ENCODE measurements at regions not wholly inside any gene's neighbourhood (a gene's known extent, or its start where the extent isn't known, plus 50 kb on each side); places are given as distances from the start of the nearest gene placed in this dataset.

DNA sequence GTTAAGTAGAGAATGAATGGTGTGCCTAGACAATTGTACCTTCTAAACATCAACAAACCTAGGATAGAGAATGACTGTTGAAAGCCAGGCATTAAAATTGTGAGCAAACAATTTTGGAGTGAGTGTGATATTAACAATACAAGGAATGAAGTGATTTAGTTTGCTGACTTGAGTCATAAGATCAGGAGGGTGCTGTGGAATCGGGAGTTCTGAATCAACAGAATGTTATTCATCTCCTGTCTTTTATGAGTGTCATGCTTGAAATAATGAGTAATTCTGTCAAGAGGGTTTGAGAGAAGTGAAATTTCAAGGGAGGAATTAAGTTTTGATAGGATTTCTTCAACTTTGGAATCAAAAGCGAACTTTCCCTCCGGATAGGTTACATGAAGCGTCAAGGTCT lies 214.4 kb upstream of the DSEL start:
- peak; percentile 72 for DNase-seq

DNA sequence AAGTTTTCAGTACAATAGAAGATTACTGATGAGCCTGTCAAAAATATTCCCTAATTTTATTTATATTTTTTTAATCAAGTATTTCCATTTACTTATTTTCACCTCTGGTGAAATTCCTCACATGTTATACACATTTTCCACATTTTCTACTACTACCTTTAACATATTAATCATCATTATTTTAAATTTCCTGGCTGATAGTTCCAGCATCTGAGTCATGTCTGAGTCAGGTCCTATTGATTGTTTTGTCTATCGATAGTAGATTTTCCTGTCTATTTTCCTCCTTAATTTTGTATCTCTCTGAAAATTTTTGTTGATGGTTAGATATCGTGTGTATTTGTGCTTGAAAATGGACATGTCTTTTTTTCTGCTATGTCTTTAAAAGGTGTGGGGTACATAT lies 211.8 kb upstream of the DSEL start:
- no peak for DNase-seq

DNA sequence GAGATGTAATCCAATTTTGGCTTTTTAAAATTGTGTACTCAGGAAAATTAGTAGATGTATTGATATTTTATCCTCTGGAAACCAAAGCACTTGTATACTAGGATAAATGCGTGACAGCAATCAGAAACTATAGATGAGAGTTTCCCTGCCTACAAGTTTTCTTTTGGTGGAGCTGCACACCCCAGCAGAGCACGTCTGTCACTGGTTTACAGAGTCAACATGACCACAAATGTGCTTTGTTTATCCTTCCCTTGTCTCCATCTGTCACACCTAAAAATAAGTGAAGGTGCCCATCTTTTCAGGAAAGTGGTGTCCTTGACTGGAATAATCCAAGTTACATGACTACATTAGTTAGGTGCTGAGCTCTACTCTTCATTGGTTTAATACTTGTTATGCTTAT lies 210.4 kb upstream of the DSEL start:
- DNase-seq, result no peak

- no peak for DNase-seq
These were observed 201.3 kb upstream of the DSEL start for GRCh38 chr18:67717800-67718199.

DNA sequence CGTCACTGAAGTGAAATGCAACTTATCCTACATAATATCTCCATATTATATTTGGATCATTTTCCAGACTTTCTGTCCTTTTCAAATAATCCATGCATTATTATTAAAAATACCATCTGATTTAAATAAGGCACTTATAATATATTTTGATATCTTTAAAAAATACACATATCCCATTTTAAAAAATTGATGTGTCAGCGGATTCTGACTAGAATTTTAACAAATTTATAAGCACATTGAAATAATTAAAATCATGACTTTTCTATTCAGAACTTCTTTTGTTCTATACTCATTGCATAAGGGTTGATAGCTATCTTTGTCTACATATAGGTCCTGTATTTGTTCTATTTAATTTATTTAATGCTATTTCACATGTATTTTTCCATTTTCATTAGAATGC lies 199.0 kb upstream of the DSEL start:
- no peak for DNase-seq

DNA sequence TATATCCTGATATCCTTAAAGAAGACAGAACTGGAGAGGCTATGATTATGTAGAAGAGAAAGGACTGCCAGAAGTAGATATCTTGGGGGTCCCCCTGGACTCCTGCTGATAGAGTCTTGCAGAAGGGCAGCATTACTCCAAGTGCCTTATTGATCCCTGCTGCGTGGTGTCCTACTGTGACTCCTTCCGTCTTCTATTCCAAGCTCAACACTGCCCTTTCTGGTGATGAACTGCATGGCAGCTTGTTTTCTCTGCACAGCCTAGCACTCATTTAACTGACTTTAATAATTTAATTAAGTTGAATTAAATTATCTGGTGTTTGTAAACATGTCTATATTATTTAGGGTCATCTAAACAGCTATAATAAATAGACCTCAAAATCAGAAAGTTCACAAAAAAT lies 194.1 kb upstream of the DSEL start:
- DNase-seq, result no peak

- peak; percentile 12 for DNase-seq
These were observed 189.2 kb upstream of the DSEL start for GRCh38 chr18:67705748-67706147.

DNA sequence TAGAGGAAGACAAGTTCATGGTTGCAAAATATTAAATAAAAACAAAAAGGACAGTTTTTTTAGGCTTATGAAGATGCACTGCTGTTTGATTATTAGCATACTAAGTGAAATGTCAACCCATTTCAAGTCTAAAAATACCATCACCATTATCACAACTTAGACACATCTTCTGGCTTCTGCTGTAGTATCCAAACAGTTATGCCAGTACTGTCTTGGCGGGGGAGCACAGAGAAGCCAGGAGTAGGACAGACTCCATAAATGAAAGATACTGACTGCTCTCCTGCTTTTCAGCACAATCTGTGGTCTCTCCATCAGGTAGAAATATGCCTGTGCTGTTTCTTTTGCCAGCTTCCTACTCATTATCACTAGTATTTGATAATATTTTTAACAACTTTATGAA lies 179.2 kb upstream of the DSEL start:
- DNase-seq, result no peak

DNA sequence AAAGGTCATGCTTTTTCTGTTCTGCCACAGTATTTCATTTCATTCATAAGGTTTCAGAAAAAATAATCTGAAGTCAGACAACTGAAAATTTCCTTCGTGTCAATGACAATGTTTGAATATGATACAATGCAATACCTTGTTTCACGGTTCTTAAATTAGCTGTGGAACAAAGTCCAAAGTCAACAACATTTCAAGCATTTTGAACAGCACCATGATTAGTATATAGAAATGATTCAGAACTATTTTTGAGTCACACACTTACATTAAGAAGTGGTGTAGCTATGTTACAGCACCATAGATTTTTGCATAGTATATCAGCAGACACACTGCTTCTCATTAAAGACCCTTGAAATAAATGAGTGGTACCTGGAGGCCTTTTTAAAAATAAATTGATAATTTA lies 178.3 kb upstream of the DSEL start:
- DNase-seq, result no peak

- DNase-seq, result no peak
These were observed 176.3 kb upstream of the DSEL start for GRCh38 chr18:67692811-67693210.

DNA sequence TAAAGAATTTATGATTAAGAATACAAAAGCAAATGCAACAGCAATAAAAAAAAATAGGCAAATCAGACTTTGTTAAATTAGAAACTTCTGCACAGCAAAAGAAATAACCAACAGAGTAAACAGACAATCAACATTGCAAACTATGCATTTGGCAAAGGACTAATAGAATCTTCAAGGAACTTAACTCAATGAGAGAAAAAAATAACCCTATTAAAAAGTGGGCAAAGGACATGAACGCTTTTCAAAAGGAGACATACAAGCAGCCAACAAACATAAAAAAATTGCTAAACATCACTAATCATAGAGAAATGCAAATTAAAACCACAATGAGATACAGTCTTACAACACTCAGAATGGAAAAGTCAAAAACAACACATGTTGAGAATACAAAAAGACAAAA lies 166.0 kb upstream of the DSEL start:
- no peak for DNase-seq

DNA sequence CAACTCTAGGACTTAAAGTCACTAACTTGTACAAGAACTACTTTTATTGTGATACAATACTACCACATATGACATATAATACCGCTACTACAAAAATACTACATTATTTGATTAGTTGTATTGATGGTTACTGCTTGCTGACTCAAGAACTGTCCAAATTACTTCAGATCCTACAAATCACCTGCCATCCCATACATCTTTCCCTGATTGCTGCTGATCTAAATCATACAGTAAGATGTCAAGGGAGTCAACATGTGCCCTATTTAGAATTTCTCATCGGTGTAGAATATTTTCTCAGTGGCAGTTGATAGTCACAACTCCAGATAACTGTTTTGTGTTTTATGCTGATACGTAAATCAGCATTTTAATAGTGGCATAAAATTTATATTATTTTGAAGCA lies 161.0 kb upstream of the DSEL start:
- no peak for DNase-seq

DNA sequence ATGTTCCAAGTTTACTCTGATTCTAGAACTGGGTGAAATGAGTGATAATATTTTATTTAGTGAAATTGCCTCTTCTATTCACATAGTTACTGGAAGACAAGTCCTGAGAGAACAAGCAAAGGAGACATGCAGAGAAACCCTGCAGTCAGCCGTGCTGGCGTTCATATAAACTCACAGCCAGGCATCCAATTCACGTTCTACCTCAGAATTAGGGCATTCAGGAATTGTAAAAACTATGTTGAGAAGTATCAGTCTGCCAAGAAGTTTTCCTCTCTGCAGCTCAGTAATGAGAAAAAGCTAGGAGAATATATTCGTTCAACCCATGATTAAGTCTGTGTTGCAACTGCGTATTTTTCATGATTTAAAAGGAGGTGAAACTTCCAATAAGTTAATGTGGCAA lies 156.2 kb upstream of the DSEL start:
- DNase-seq, result no peak

GRCh38 chr18:67672155-67672554 lies 155.6 kb upstream of the DSEL start:
- DNase-seq, result peak; percentile 57

DNA sequence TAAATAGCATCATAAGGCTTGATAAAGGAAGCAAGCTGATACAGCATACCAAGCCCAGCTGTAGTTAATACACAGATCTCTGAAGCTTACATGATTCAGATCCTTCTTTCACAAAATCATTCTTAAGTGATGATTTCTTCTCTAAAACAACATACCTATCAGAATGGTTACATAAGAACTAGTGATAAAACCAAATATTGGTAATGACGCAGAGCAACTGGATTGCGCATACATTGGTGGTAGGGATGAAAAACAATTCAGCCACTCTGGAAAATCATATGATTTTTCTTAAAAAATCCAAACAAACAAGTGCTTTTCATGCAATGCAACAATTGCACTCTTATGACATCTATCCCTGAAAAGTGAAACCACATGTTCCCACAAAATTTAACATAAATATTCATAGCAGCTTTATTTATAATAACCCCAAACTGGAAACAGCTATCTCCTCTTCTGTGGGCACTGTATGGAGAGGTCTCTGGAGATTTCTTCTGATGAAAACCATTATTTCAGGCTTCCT lies 153.6 kb upstream of the DSEL start:
- DNase-seq, result peak; percentile 95

GRCh38 chr18:67665266-67665665 lies 148.7 kb upstream of the DSEL start:
- peak; percentile 52 for DNase-seq

DNA sequence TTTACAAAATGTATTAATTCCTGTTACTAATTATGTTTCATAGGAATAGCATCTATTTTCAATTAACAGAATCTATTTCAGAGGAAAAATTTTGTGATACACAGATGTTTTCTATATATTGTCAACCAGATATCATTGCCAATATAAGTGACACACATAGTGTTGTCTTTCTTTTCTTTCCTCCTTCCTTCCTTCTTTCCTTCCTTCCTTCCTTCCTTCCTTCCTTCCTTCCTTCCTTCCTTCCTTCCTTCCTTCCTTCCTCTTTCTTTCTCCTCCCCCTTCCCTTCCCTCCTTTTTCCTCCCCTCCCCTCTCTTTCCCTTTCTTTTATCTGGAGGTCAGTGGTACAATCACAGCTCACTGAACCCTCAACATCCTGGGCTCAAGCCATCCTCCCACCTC lies 146.5 kb upstream of the DSEL start:
- DNase-seq, result no peak

DNA sequence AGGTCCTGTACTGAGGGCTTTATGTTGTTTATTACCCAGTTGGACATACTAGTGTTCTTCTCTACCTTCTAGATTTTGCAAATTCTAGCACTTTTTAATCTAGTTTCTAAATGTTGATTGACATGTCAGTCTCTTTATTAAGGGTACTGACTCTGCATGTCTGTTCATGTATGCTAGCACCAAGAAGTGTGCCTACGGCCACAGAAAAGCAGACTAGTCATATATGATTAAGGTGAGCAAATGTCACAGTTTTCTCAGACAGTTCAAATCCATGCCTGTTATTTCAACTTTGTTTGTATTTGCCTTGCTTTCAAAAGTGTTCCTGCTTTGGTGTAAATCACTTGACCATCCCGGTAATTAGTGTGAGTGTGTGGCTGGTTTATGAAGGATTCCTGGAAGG lies 145.0 kb upstream of the DSEL start:
- no peak for DNase-seq

GRCh38 chr18:67654101-67654500 lies 137.6 kb upstream of the DSEL start:
- DNase-seq, result no peak

GRCh38 chr18:67652288-67652687 lies 135.8 kb upstream of the DSEL start:
- no peak for DNase-seq

DNA sequence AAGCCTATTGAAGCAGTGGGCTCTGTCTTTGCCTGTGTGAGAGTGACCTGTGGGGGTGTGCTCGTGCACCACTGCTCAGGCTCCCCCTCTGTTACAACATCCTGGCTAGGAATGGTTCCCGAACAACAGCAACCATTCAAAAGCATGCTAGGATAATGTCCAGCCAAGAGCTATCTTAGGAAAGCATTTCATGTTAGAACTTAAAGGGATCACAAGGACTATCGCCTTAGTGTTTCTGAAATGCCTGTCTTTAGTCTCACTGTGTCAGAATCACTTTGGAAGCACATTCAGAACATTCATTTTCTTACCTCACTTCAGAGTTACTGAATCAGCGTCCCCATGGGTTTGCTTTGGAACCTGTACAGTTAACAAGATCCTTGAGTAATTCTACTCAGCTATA lies 134.9 kb upstream of the DSEL start:
- no peak for DNase-seq

- DNase-seq, result no peak
These were observed 134.3 kb upstream of the DSEL start for GRCh38 chr18:67650686-67651385.

GRCh38 chr18:67646890-67647289 lies 130.4 kb upstream of the DSEL start:
- DNase-seq, result no peak

- no peak for DNase-seq
These were observed 127.7 kb upstream of the DSEL start for GRCh38 chr18:67644226-67644625.

GRCh38 chr18:67639872-67640271 lies 123.4 kb upstream of the DSEL start:
- DNase-seq, result no peak
